Mesenchymal stem cell (in vitro differentiated cells and primary cell): ENCODE measurements at regions not wholly inside any gene's neighbourhood (a gene's known extent, or its start where the extent isn't known, plus 50 kb on each side); places are given as distances from the start of the nearest gene placed in this dataset.

ENCODE experiments used
- DNase-seq: peaks from one replicate; pipeline ENCODE4 v3.0.0-alpha.2; 2013
- H2AFZ ChIP-seq: one replicate; pipeline ENCODE4 v1.6.1; 2013; ENCODE audit warnings: low read depth, mild to moderate bottlenecking, control low read depth, inconsistent platforms, low read length, moderate library complexity
- H2AK5ac ChIP-seq: 2 replicates; pipeline ENCODE4 v1.6.1; 2013; ENCODE audit warnings: low read length, moderate library complexity, mild to moderate bottlenecking, inconsistent platforms; ENCODE audit not compliant: severe bottlenecking
- H2BK120ac ChIP-seq: one replicate; pipeline ENCODE4 v1.6.1; 2013; ENCODE audit warnings: low read depth, mild to moderate bottlenecking, inconsistent platforms, low read length, moderate library complexity
- H2BK12ac ChIP-seq, 2 experiments: one replicate each; pipeline ENCODE4 v1.6.1; 2013; ENCODE audit warnings: inconsistent platforms in 2 of 2, low read length in 2 of 2, mild to moderate bottlenecking in 2 of 2, moderate library complexity in 2 of 2, control low read depth in 1 of 2
- H2BK15ac ChIP-seq: one replicate; pipeline ENCODE4 v1.6.1; 2013; ENCODE audit warnings: mild to moderate bottlenecking, low read depth, inconsistent platforms; ENCODE audit not compliant: poor library complexity, severe bottlenecking
- H2BK5ac ChIP-seq: 2 replicates; pipeline ENCODE4 v1.6.1; 2013; ENCODE audit warnings: low read depth, mild to moderate bottlenecking, low read length, control low read depth, inconsistent platforms; ENCODE audit not compliant: poor library complexity, severe bottlenecking
- H3K14ac ChIP-seq, 2 experiments: one replicate each; pipeline ENCODE4 v1.6.1; 2013; ENCODE audit warnings: inconsistent platforms in 2 of 2, low read length in 2 of 2, control low read depth in 1 of 2, mild to moderate bottlenecking in 1 of 2, moderate library complexity in 1 of 2
- H3K18ac ChIP-seq, 2 experiments: one replicate each; pipeline ENCODE4 v1.6.1; 2013; ENCODE audit warnings: inconsistent platforms in 2 of 2, low read length in 2 of 2, control low read depth in 1 of 2, low read depth in 1 of 2, mild to moderate bottlenecking in 1 of 2
- H3K23ac ChIP-seq, 2 experiments: one replicate each; pipeline ENCODE4 v1.6.1; 2013; ENCODE audit warnings: inconsistent platforms in 2 of 2, low read length in 2 of 2, mild to moderate bottlenecking in 2 of 2, moderate library complexity in 2 of 2, control low read depth in 1 of 2
- H3K27ac ChIP-seq: 2 replicates; pipeline ENCODE4 v1.5.1; 2013; ENCODE audit warnings: mild to moderate bottlenecking, moderate library complexity, low read length, control low read depth, inconsistent platforms; ENCODE audit not compliant: poor library complexity, severe bottlenecking
- H3K27me3 ChIP-seq, 2 experiments: 2 replicates each; pipeline versions ENCODE4 v1.6.1 to v1.7.0; 2013; ENCODE audit warnings: low read length in 2 of 2, mild to moderate bottlenecking in 2 of 2, moderate library complexity in 2 of 2, control low read depth in 1 of 2, inconsistent platforms in 1 of 2; ENCODE audit not compliant: control insufficient read depth in 1 of 2, insufficient read depth in 1 of 2
- H3K36me3 ChIP-seq, 2 experiments: 2 replicates each; pipeline versions ENCODE4 v1.6.1 to v1.7.0; 2013; ENCODE audit warnings: low read length in 2 of 2, control low read depth in 1 of 2, inconsistent platforms in 1 of 2, low read depth in 1 of 2, mild to moderate bottlenecking in 1 of 2; ENCODE audit not compliant: insufficient read depth in 2 of 2, control insufficient read depth in 1 of 2
- H3K4ac ChIP-seq, 2 experiments: one replicate each; pipeline ENCODE4 v1.6.1; 2013; ENCODE audit warnings: inconsistent platforms in 2 of 2, low read length in 2 of 2, mild to moderate bottlenecking in 2 of 2, moderate library complexity in 2 of 2, control low read depth in 1 of 2, low read depth in 1 of 2
- H3K4me1 ChIP-seq: 2 replicates; pipeline ENCODE4 v1.6.1; 2013; ENCODE audit warnings: low read depth, low read length, control low read depth; ENCODE audit not compliant: control insufficient read depth, insufficient read depth
- H3K4me2 ChIP-seq: 2 replicates; pipeline ENCODE4 v1.6.1; 2013; ENCODE audit warnings: low read length, mild to moderate bottlenecking, inconsistent platforms; ENCODE audit not compliant: poor library complexity, severe bottlenecking
- H3K4me3 ChIP-seq, 2 experiments: 2 replicates each; pipeline versions ENCODE4 v1.5.1 to v1.7.0; 2013; ENCODE audit warnings: low read length in 2 of 2, mild to moderate bottlenecking in 2 of 2, control low read depth in 1 of 2, low read depth in 1 of 2; ENCODE audit not compliant: insufficient read depth in 1 of 2
- H3K79me1 ChIP-seq: replicated peaks from 2 replicates; pipeline ENCODE4 v1.6.1; 2013; ENCODE audit warnings: mild to moderate bottlenecking, control low read depth, low read length, inconsistent platforms; ENCODE audit not compliant: poor library complexity, severe bottlenecking
- H3K9ac ChIP-seq: 2 replicates; pipeline ENCODE4 v1.7.0; 2013; ENCODE audit warnings: mild to moderate bottlenecking, low read length, moderate library complexity
- H3K9me3 ChIP-seq: 2 replicates; pipeline ENCODE4 v1.7.0; 2013; ENCODE audit warnings: mild to moderate bottlenecking, low read length; ENCODE audit not compliant: control insufficient read depth
- H4K8ac ChIP-seq: one replicate; pipeline ENCODE4 v1.6.1; 2013; ENCODE audit warnings: inconsistent platforms, mild to moderate bottlenecking, low read length, moderate library complexity
- H4K91ac ChIP-seq: one replicate; pipeline ENCODE4 v1.6.1; 2013; ENCODE audit warnings: mild to moderate bottlenecking, low read length, inconsistent platforms
- WGBS: methylation state at CpG from one replicate; pipeline ENCODE4 v1.1.7; 2013; ENCODE audit warnings: mixed read lengths; 5-methylcytosine and 5-hydroxymethylcytosine counted together

- no peak overlapping the region for H3K23ac ChIP-seq
- peaks cover 3% of the 10 kb centered on the region for H3K4me1 ChIP-seq
- H2AFZ ChIP-seq: no peak overlapping the region
- WGBS: no CpG with 5 or more reads among the region's 2 CpGs
- no peak overlapping the region for H3K4ac ChIP-seq
- H3K27ac ChIP-seq: no peak overlapping the region
- H2BK15ac ChIP-seq: no peak overlapping the region
- H3K4me2 ChIP-seq: no peak overlapping the region
- H3K9ac ChIP-seq: no peak overlapping the region
- no peak overlapping the region for H4K91ac ChIP-seq
- no peak overlapping the region for H4K8ac ChIP-seq
- H3K79me1 ChIP-seq: no peaks in the 10 kb centered on the region
- no peak overlapping the region for H2BK12ac ChIP-seq
- no peak overlapping the region for H2BK5ac ChIP-seq
- H3K27me3 ChIP-seq: no peaks in the 10 kb centered on the region
- H3K14ac ChIP-seq: no peak overlapping the region
- H3K18ac ChIP-seq: no peak overlapping the region
- no peak overlapping the region for H2AK5ac ChIP-seq
- no peak overlapping the region for H3K4me3 ChIP-seq
- peaks cover 29% of the 10 kb centered on the region for H3K9me3 ChIP-seq
- DNase-seq: no peak
- no peaks in the 10 kb centered on the region for H3K36me3 ChIP-seq
- no peak overlapping the region for H2BK120ac ChIP-seq
Observed at GRCh38 chr2:5231287-5231686, 460.9 kb upstream of the SOX11 start.

- Histone ChIP-seq H3K18ac (no peak overlapping the region), H3K9me3 (peaks cover 33% of the 10 kb centered on the region), H2AK5ac (no peak overlapping the region), H2BK15ac (no peak overlapping the region), H2BK120ac (no peak overlapping the region), H3K27me3 (no peaks in the 10 kb centered on the region), H4K91ac (no peak overlapping the region), H3K4me2 (no peak overlapping the region), H3K4me1 (no peaks in the 10 kb centered on the region), H4K8ac (no peak overlapping the region), H2BK12ac (no peak overlapping the region), H3K4me3 (no peak overlapping the region), H3K36me3 (no peaks in the 10 kb centered on the region), H2BK5ac (no peak overlapping the region), H2AFZ (no peak overlapping the region), H3K27ac (no peak overlapping the region), H3K9ac (no peak overlapping the region), H3K14ac (no peak overlapping the region), H3K23ac (no peak overlapping the region), H3K4ac (no peak overlapping the region), H3K79me1 (no peaks in the 10 kb centered on the region)
- WGBS: 100% methylated on average over 1 of the region's 2 CpGs
- no peak for DNase-seq
Observed at GRCh38 chr2:5234563-5234962, 457.6 kb upstream of the SOX11 start.

- H2BK15ac ChIP-seq: no peak overlapping the region
- no peak overlapping the region for H3K18ac ChIP-seq
- no peaks in the 10 kb centered on the region for H3K27me3 ChIP-seq
- H3K14ac ChIP-seq: no peak overlapping the region
- no peak overlapping the region for H3K4me3 ChIP-seq
- 90% methylated on average over 9 of the region's 9 CpGs for WGBS
- H3K23ac ChIP-seq: no peak overlapping the region
- H2BK5ac ChIP-seq: no peak overlapping the region
- no peak overlapping the region for H3K4me2 ChIP-seq
- H3K79me1 ChIP-seq: no peaks in the 10 kb centered on the region
- DNase-seq: no peak
- no peak overlapping the region for H2BK12ac ChIP-seq
- H2BK120ac ChIP-seq: no peak overlapping the region
- no peak overlapping the region for H3K27ac ChIP-seq
- no peak overlapping the region for H2AK5ac ChIP-seq
- no peaks in the 10 kb centered on the region for H3K4me1 ChIP-seq
- no peak overlapping the region for H4K8ac ChIP-seq
- no peak overlapping the region for H2AFZ ChIP-seq
- H3K4ac ChIP-seq: no peak overlapping the region
- H3K36me3 ChIP-seq: no peaks in the 10 kb centered on the region
- H4K91ac ChIP-seq: no peak overlapping the region
- H3K9ac ChIP-seq: no peak overlapping the region
- peaks cover 22% of the 10 kb centered on the region for H3K9me3 ChIP-seq
Observed at GRCh38 chr2:5235701-5236100, 456.5 kb upstream of the SOX11 start.

GRCh38 chr2:5236249-5236648 is 455.9 kb upstream of the SOX11 start:
- Histone ChIP-seq H3K4me2 (no peak overlapping the region), H2BK5ac (no peak overlapping the region), H3K9ac (no peak overlapping the region), H2BK120ac (no peak overlapping the region), H3K36me3 (no peaks in the 10 kb centered on the region), H3K4me1 (no peaks in the 10 kb centered on the region), H3K4me3 (no peak overlapping the region), H2BK15ac (no peak overlapping the region), H3K18ac (no peak overlapping the region), H3K4ac (no peak overlapping the region), H4K8ac (no peak overlapping the region), H3K23ac (no peak overlapping the region), H2BK12ac (no peak overlapping the region), H3K27me3 (no peaks in the 10 kb centered on the region), H4K91ac (no peak overlapping the region), H2AK5ac (no peak overlapping the region), H3K27ac (no peak overlapping the region), H3K9me3 (peaks cover 19% of the 10 kb centered on the region), H3K14ac (no peak overlapping the region), H2AFZ (no peak overlapping the region), H3K79me1 (no peaks in the 10 kb centered on the region)
- no peak for DNase-seq
- 60% methylated on average over 1 of the region's 4 CpGs for WGBS
